NCI-H2107 (cell line): ENCODE measurements at regions not wholly inside any gene's neighbourhood (a gene's known extent, or its start where the extent isn't known, plus 50 kb on each side); places are given as distances from the start of the nearest gene placed in this dataset.
A peak's percentile ranks its signal among the peaks of the same experiment; 100 is the strongest.

Source experiments
- DNase-seq: peaks from one replicate; lab custom pipeline; 2025; lab: John Stamatoyannopoulos, UW

GRCh38 chr4:137632842-137633241, 100.5 kb upstream of the PCDH18 start:
- no peak for DNase-seq

- no peak for DNase-seq
Observed at GRCh38 chr4:137631605-137632004, 99.3 kb upstream of the PCDH18 start.

- DNase-seq = no peak
Observed at GRCh38 chr4:137630252-137630651, 98.0 kb upstream of the PCDH18 start.

- DNase-seq = no peak
Observed at GRCh38 chr4:137627739-137628460, 95.6 kb upstream of the PCDH18 start.

- no peak for DNase-seq
Observed at GRCh38 chr4:137626942-137627738, 94.8 kb upstream of the PCDH18 start.

- no peak for DNase-seq
Observed at GRCh38 chr4:137623013-137623412, 90.7 kb upstream of the PCDH18 start.

GRCh38 chr4:137621056-137621455, 88.8 kb upstream of the PCDH18 start:
- DNase-seq = peak; percentile 1

- DNase-seq = no peak
Observed at GRCh38 chr4:137614491-137614890, 82.2 kb upstream of the PCDH18 start.

GRCh38 chr4:137611998-137612700, 79.9 kb upstream of the PCDH18 start:
- no peak for DNase-seq

GRCh38 chr4:137610960-137611359, 78.7 kb upstream of the PCDH18 start:
- no peak for DNase-seq

- no peak for DNase-seq
Observed at GRCh38 chr4:137609718-137610430, 77.6 kb upstream of the PCDH18 start.

- DNase-seq = no peak
Observed at GRCh38 chr4:137608085-137608484, 75.8 kb upstream of the PCDH18 start.

- no peak for DNase-seq
Observed at GRCh38 chr4:137602436-137602835, 70.1 kb upstream of the PCDH18 start.

- DNase-seq = no peak
Observed at GRCh38 chr4:137601934-137602333, 69.6 kb upstream of the PCDH18 start.

- no peak for DNase-seq
Observed at GRCh38 chr4:137599734-137600133, 67.4 kb upstream of the PCDH18 start.

- DNase-seq = no peak
Observed at GRCh38 chr4:137597752-137598430, 65.6 kb upstream of the PCDH18 start.

- no peak for DNase-seq
Observed at GRCh38 chr4:137587796-137588195, 55.5 kb upstream of the PCDH18 start.

GRCh38 chr4:137583671-137584070, 51.4 kb upstream of the PCDH18 start:
- DNase-seq = no peak
